ENCODE measurements at regions not wholly inside any gene's neighbourhood (a gene's known extent, or its start where the extent isn't known, plus 50 kb on each side); places are given as distances from the start of the nearest gene placed in this dataset.
"Not testable (repeated sequence)": the region's sequence is repeated elsewhere in the genome, so short reads cannot be mapped to it uniquely, and the experiment has no call there.

GRCh38 chr7:94706996-94707740 is 51.2 kb upstream of the SGCE start:
- no peak for DNase-seq

- no peak for DNase-seq
Observed at GRCh38 chr7:94710256-94710655, 54.3 kb upstream of the SGCE start.

- DNase-seq, result not testable (repeated sequence)
Observed at GRCh38 chr7:94722360-94722759, 66.4 kb upstream of the SGCE start.

- not testable (repeated sequence) for DNase-seq
Observed at GRCh38 chr7:94728893-94729292, 73.0 kb upstream of the SGCE start.

GRCh38 chr7:94738071-94738470 is 82.1 kb upstream of the SGCE start:
- DNase-seq, result peak; percentile 10

- peak; percentile 42 for DNase-seq
Observed at GRCh38 chr7:94739180-94739579, 83.2 kb upstream of the SGCE start.

GRCh38 chr7:94740509-94740908 is 84.6 kb upstream of the SGCE start:
- no peak for DNase-seq

GRCh38 chr7:94741179-94741578 is 85.2 kb upstream of the SGCE start:
- no peak for DNase-seq

- no peak for DNase-seq
Observed at GRCh38 chr7:94748376-94748775, 92.4 kb upstream of the SGCE start.

GRCh38 chr7:94760446-94761100 is 104.6 kb upstream of the SGCE start:
- DNase-seq, result no peak

GRCh38 chr7:94761451-94761850 is 105.5 kb upstream of the SGCE start:
- DNase-seq, result no peak

- peak; percentile 91 for DNase-seq
Observed at GRCh38 chr7:94763268-94763667, 107.3 kb upstream of the SGCE start.

GRCh38 chr7:94769724-94770123 is 113.8 kb upstream of the SGCE start:
- no peak for DNase-seq

- DNase-seq, result no peak
Observed at GRCh38 chr7:94778711-94779459, 123.0 kb upstream of the SGCE start.

GRCh38 chr7:94779861-94780260 is 123.9 kb upstream of the SGCE start:
- no peak for DNase-seq

- no peak for DNase-seq
Observed at GRCh38 chr7:94781236-94781635, 125.3 kb upstream of the SGCE start.

GRCh38 chr7:94782777-94783176 is 124.6 kb upstream of the PPP1R9A start:
- DNase-seq, result no peak

GRCh38 chr7:94787285-94787684 is 120.1 kb upstream of the PPP1R9A start:
- DNase-seq, result no peak

- DNase-seq, result not testable (repeated sequence)
Observed at GRCh38 chr7:94788378-94788777, 119.0 kb upstream of the PPP1R9A start.

GRCh38 chr7:94792241-94792640 is 115.2 kb upstream of the PPP1R9A start:
- DNase-seq, result no peak

- DNase-seq, result not testable (repeated sequence)
Observed at GRCh38 chr7:94797404-94797803, 110.0 kb upstream of the PPP1R9A start.

- DNase-seq, result no peak
Observed at GRCh38 chr7:94803821-94804220, 103.6 kb upstream of the PPP1R9A start.

GRCh38 chr7:94808673-94809072 is 98.7 kb upstream of the PPP1R9A start:
- DNase-seq, result not testable (repeated sequence)

- DNase-seq, result no peak
Observed at GRCh38 chr7:94810496-94810895, 96.9 kb upstream of the PPP1R9A start.

Data from hindlimb muscle (tissue), 1 donor.